Neuronal stem cell (in vitro differentiated cells): ENCODE measurements at regions not wholly inside any gene's neighbourhood (a gene's known extent, or its start where the extent isn't known, plus 50 kb on each side); places are given as distances from the start of the nearest gene placed in this dataset.

Source experiments
- DNase-seq: peaks from one replicate; pipeline ENCODE4 v3.0.0-alpha.2; 2013; ENCODE audit warnings: low spot score
- H2AFZ ChIP-seq: one replicate; pipeline ENCODE4 v1.6.1; 2013; ENCODE audit warnings: mild to moderate bottlenecking, low read length, inconsistent platforms
- H2AK5ac ChIP-seq: 2 replicates; pipeline ENCODE4 v1.6.1; 2013; ENCODE audit warnings: low read depth, mild to moderate bottlenecking, inconsistent platforms, low read length, moderate library complexity, mixed read lengths
- H2BK120ac ChIP-seq: 2 replicates; pipeline ENCODE4 v1.6.1; 2013; ENCODE audit warnings: low read depth, mild to moderate bottlenecking, inconsistent platforms, low read length, moderate library complexity, mixed read lengths
- H2BK12ac ChIP-seq: one replicate; pipeline ENCODE4 v1.6.1; 2013; ENCODE audit warnings: low read length, inconsistent platforms
- H2BK15ac ChIP-seq: 2 replicates; pipeline ENCODE4 v1.6.1; 2013; ENCODE audit warnings: mild to moderate bottlenecking, low read length, inconsistent platforms, mixed read lengths
- H2BK5ac ChIP-seq: one replicate; pipeline ENCODE4 v1.6.1; 2013; ENCODE audit warnings: inconsistent platforms, mild to moderate bottlenecking, low read length, moderate library complexity
- H3K14ac ChIP-seq: one replicate; pipeline ENCODE4 v1.6.1; 2013; ENCODE audit warnings: low read length, inconsistent platforms
- H3K18ac ChIP-seq: 2 replicates; pipeline ENCODE4 v1.6.1; 2013; ENCODE audit warnings: low read length, inconsistent platforms
- H3K23ac ChIP-seq: 2 replicates; pipeline ENCODE4 v1.6.1; 2013; ENCODE audit warnings: low read depth, mild to moderate bottlenecking, mixed read lengths, low read length, inconsistent platforms; ENCODE audit not compliant: poor library complexity
- H3K27ac ChIP-seq: replicated peaks from 3 replicates; pipeline ENCODE4 v1.5.1; 2013; ENCODE audit warnings: low read length, inconsistent platforms
- H3K27me3 ChIP-seq, 3 experiments: 2 replicates each; pipeline ENCODE4 v1.6.1; 2013; ENCODE audit warnings: low read length in 3 of 3, mild to moderate bottlenecking in 2 of 3, inconsistent platforms in 1 of 3, low read depth in 1 of 3, mixed read lengths in 1 of 3, moderate library complexity in 1 of 3; ENCODE audit not compliant: control insufficient read depth in 3 of 3, insufficient read depth in 3 of 3
- H3K36me3 ChIP-seq, 2 donors: replicated peaks in 1 of 2; 2 replicates each; pipeline ENCODE4 v1.6.1; 2013; ENCODE audit warnings: low read length in 2 of 2; ENCODE audit not compliant: control insufficient read depth in 2 of 2, insufficient read depth in 2 of 2
- H3K4ac ChIP-seq: 2 replicates; pipeline ENCODE4 v1.6.1; 2013; ENCODE audit warnings: inconsistent platforms, mild to moderate bottlenecking, low read length, moderate library complexity
- H3K4me1 ChIP-seq, 2 donors: 1 replicate in 1 of 2; 2 replicates in 1 of 2; pipeline ENCODE4 v1.6.1; 2013; ENCODE audit warnings: low read length in 2 of 2, low read depth in 1 of 2; ENCODE audit not compliant: control insufficient read depth in 2 of 2, insufficient read depth in 1 of 2
- H3K4me2 ChIP-seq: one replicate; pipeline ENCODE4 v1.6.1; 2013; ENCODE audit warnings: mild to moderate bottlenecking, low read length, inconsistent platforms; ENCODE audit not compliant: insufficient read depth, poor library complexity, severe bottlenecking
- H3K4me3 ChIP-seq, 2 donors: 2 replicates each; pipeline ENCODE4 v1.5.1; 2013; ENCODE audit warnings: low read length in 2 of 2, mild to moderate bottlenecking in 2 of 2, inconsistent platforms in 1 of 2, moderate library complexity in 1 of 2
- H3K79me1 ChIP-seq: one replicate; pipeline ENCODE4 v1.6.1; 2013; ENCODE audit warnings: low read depth, mild to moderate bottlenecking, inconsistent platforms, low read length, moderate library complexity
- H3K9ac ChIP-seq: one replicate; pipeline ENCODE4 v1.6.1; 2013; ENCODE audit warnings: mild to moderate bottlenecking, low read depth, low read length, inconsistent platforms; ENCODE audit not compliant: poor library complexity
- H3K9me3 ChIP-seq, 2 donors: replicated peaks in 1 of 2; 2 replicates each; pipeline versions ENCODE3 to v1.6.1; 2013; ENCODE audit warnings: low read length in 2 of 2, mild to moderate bottlenecking in 2 of 2, inconsistent platforms in 1 of 2, low read depth in 1 of 2, mixed read lengths in 1 of 2, moderate library complexity in 1 of 2; ENCODE audit not compliant: control insufficient read depth in 2 of 2, insufficient read depth in 1 of 2
- H4K8ac ChIP-seq: one replicate; pipeline ENCODE4 v1.6.1; 2013; ENCODE audit warnings: low read depth, mild to moderate bottlenecking, inconsistent platforms, low read length, moderate library complexity
- H4K91ac ChIP-seq: one replicate; pipeline ENCODE4 v1.6.1; 2013; ENCODE audit warnings: low read length, low read depth, mild to moderate bottlenecking, inconsistent platforms; ENCODE audit not compliant: poor library complexity
- WGBS, 2 donors: extraction: QIAGEN DNeasy Blood & Tissue Kit; methylation state at CpG; one replicate each; pipeline ENCODE4 v1.1.7; 2013; ENCODE audit warnings: missing lambda C conversion rate in 2 of 2, mixed read lengths in 1 of 2; ENCODE audit not compliant: insufficient read length in 2 of 2, insufficient replicate concordance in 1 of 2; ENCODE audit errors: extremely low coverage in 2 of 2; 5-methylcytosine and 5-hydroxymethylcytosine counted together

DNA sequence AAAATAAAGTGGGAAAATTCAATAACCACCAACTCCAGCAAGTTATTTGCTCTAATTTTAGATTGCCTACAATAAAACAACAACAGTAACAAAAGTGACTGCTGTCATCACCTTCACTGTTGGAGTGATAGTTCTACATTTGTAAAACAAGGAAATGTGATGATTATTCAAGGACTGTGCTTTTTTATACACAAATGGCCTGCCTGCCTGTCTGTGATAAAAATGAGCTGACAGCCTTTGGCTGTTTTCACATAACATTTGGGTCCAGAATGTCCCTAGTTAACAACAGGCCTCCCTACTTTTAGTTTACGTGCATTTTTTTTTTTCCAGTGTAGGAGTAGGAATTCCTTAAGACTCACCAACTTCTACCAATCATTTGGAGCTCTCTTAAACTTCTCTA lies 768.8 kb downstream of the PDCD6IP start:
- no CpG with 5 or more reads among the region's 1 CpG for WGBS, 2 donors

DNA sequence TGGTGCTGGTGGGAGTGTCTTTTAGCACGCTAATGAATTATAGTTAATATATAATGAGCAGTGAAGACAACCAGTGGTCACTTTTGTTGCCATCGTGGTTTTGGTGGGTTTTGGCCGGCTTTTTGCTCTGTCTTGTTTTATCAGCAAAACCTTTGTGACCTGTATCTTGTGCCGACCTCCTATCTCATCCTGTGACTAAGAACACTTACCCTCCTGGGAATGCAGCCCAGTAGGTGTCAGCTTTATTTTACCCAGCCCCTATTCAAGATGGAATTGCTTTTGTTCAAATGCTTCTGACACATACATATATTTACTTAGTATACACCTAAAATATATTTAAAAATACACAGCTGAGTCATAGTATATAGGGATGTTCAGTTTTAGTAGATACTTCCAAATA lies 770.3 kb downstream of the PDCD6IP start:
- Histone ChIP-seq H3K9me3 (no peaks in the 10 kb centered on the region), H3K4ac (no peak overlapping the region), H2BK15ac (no peak overlapping the region), H3K79me1 (no peaks in the 10 kb centered on the region), H3K27ac (no peak overlapping the region), H3K27me3 (no peaks in the 10 kb centered on the region), H3K14ac (no peak overlapping the region), H2BK12ac (no peak overlapping the region), H4K8ac (no peak overlapping the region), H3K36me3 (no peaks in the 10 kb centered on the region), H3K18ac (no peak overlapping the region), H2BK120ac (no peak overlapping the region), H4K91ac (no peak overlapping the region), H3K4me3 (no peak overlapping the region), H3K4me1 (no peaks in the 10 kb centered on the region), H2BK5ac (no peak overlapping the region), H3K23ac (no peak overlapping the region), H2AK5ac (no peak overlapping the region), H3K9ac (no peak overlapping the region), H2AFZ (no peak overlapping the region), H3K4me2 (no peak overlapping the region)
- no CpG with 5 or more reads among the region's 4 CpGs for WGBS, 2 donors
- no peak for DNase-seq

More for the DNA sequence above, 768.8 kb downstream of the PDCD6IP start:
- no peak overlapping the region for H2BK120ac ChIP-seq
- no peak overlapping the region for H3K27ac ChIP-seq
- no peak for DNase-seq
- no peak overlapping the region for H4K8ac ChIP-seq
- no peaks in the 10 kb centered on the region for H3K79me1 ChIP-seq
- H3K36me3 ChIP-seq: no peaks in the 10 kb centered on the region
- no peak overlapping the region for H3K18ac ChIP-seq
- H3K23ac ChIP-seq: no peak overlapping the region
- no peak overlapping the region for H3K4me2 ChIP-seq
- no peak overlapping the region for H3K4me3 ChIP-seq
- H2AFZ ChIP-seq: no peak overlapping the region
- no peaks in the 10 kb centered on the region for H3K4me1 ChIP-seq
- no peak overlapping the region for H3K4ac ChIP-seq
- no peak overlapping the region for H2BK12ac ChIP-seq
- H3K9ac ChIP-seq: no peak overlapping the region
- no peaks in the 10 kb centered on the region for H3K9me3 ChIP-seq
- no peak overlapping the region for H4K91ac ChIP-seq
- no peak overlapping the region for H3K14ac ChIP-seq
- H3K27me3 ChIP-seq: no peaks in the 10 kb centered on the region
- no peak overlapping the region for H2AK5ac ChIP-seq
- no peak overlapping the region for H2BK15ac ChIP-seq
- no peak overlapping the region for H2BK5ac ChIP-seq

DNA sequence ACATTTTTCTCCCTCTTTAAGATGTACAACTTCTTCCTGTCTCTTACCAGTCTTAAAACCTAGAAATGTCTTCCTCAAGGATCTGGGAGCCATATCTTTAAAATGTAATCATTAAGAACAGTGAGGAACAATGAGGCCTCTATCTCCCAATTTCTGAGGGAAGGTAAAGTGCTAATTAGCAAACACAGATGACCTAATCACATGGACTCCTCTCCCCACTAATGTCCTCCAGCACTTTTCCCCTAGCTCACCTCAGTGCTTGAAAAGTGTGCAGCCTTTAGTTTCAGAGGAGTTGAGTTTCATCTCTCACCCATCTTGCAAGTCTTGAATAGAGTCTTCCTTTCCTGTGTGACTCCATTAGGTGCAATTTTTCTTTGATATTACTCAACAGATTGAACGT lies 771.0 kb downstream of the PDCD6IP start:
- no peak overlapping the region for H3K23ac ChIP-seq
- no peak overlapping the region for H3K4me3 ChIP-seq
- no peak overlapping the region for H2AK5ac ChIP-seq

DNA sequence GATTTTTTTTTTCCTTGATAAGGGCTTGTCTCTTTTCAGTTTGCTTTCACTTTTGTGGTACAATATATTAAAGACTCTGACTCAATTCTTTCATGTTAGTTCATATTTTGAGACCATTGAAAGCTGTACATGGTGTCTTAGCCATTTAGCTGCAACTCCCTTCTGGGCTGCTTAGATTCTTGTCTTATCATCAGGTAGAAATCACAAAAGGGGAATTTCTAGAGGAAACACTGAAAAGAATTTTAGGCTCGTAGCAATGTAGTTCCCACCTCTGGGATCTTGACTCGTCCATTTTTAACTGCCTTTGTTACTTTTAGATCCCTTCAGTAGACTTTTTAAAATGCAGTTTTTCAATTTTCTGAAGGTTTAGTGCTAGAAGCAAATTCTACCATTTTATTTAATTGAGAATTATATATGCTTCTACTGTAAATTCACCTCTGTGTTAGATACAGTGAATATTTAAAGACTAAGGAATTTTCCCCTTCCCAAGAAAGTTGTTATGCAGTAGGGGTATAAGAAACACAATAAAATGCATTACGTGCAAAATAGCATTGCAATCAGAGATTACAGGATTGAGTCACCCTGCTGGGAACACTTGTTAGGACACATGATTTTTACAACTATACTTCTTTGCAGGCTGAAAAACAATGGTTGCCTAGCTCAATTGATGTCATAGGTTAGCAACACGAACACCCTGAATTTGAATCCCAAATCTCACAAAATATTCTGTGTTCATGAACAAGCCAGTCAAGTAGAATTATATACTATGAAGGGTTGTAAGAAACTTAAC lies 772.7 kb downstream of the PDCD6IP start:
- Histone ChIP-seq H3K18ac (no peak overlapping the region), H4K91ac (no peak overlapping the region), H3K4me2 (no peak overlapping the region), H2AFZ (no peak overlapping the region), H2BK120ac (no peak overlapping the region), H3K4ac (no peak overlapping the region), H3K36me3 (no peaks in the 10 kb centered on the region), H2BK15ac (no peak overlapping the region), H3K4me3 (no peak overlapping the region), H3K27me3 (no peaks in the 10 kb centered on the region), H3K14ac (no peak overlapping the region), H2BK5ac (no peak overlapping the region), H3K79me1 (no peaks in the 10 kb centered on the region), H3K4me1 (no peaks in the 10 kb centered on the region), H2BK12ac (no peak overlapping the region), H4K8ac (no peak overlapping the region), H3K9me3 (no peaks in the 10 kb centered on the region), H2AK5ac (no peak overlapping the region), H3K23ac (no peak overlapping the region), H3K27ac (no peak overlapping the region), H3K9ac (no peak overlapping the region)
- DNase-seq: no peak
- no CpG with 5 or more reads among the region's 4 CpGs for WGBS, 2 donors

More for the DNA sequence above, 771.0 kb downstream of the PDCD6IP start:
- Histone ChIP-seq H3K4me1 (no peaks in the 10 kb centered on the region), H2AFZ (no peak overlapping the region), H3K9ac (no peak overlapping the region), H2BK15ac (no peak overlapping the region), H4K91ac (no peak overlapping the region), H3K27me3 (no peaks in the 10 kb centered on the region), H3K18ac (no peak overlapping the region), H3K36me3 (no peaks in the 10 kb centered on the region), H4K8ac (no peak overlapping the region), H3K14ac (no peak overlapping the region), H3K79me1 (no peaks in the 10 kb centered on the region), H2BK12ac (no peak overlapping the region), H3K4ac (no peak overlapping the region), H2BK5ac (no peak overlapping the region), H2BK120ac (no peak overlapping the region), H3K9me3 (no peaks in the 10 kb centered on the region), H3K4me2 (no peak overlapping the region), H3K27ac (no peak overlapping the region)
- WGBS, 2 donors: no CpG with 5 or more reads among the region's 1 CpG
- no peak for DNase-seq
